Nephron progenitor cell (in vitro differentiated cells): ENCODE measurements at regions not wholly inside any gene's neighbourhood (a gene's known extent, or its start where the extent isn't known, plus 50 kb on each side); places are given as distances from the start of the nearest gene placed in this dataset.
"Not testable (repeated sequence)": the region's sequence is repeated elsewhere in the genome, so short reads cannot be mapped to it uniquely, and the experiment has no call there.

Source experiments
- DNase-seq: peaks from one replicate; pipeline ENCODE4 v3.0.0; 2021
- H3K27ac Mint-ChIP-seq: 2 replicates; pipeline ENCODE4 v1.8.0; 2021; ENCODE audit warnings: mild to moderate bottlenecking, moderate library complexity, mixed read lengths
- H3K27me3 Mint-ChIP-seq: 2 replicates; pipeline ENCODE4 v1.8.0; 2021; ENCODE audit warnings: mild to moderate bottlenecking, low read depth, mixed read lengths; ENCODE audit not compliant: poor library complexity
- H3K36me3 Mint-ChIP-seq: 2 replicates; pipeline ENCODE4 v1.8.0; 2021; ENCODE audit warnings: low read depth, mixed read lengths
- H3K4me1 Mint-ChIP-seq: 2 replicates; pipeline ENCODE4 v1.8.0; 2021; ENCODE audit warnings: mixed read lengths
- H3K4me3 Mint-ChIP-seq: 2 replicates; pipeline ENCODE4 v1.8.0; 2021; ENCODE audit warnings: mild to moderate bottlenecking, moderate library complexity, mixed read lengths
- H3K9me3 Mint-ChIP-seq: 2 replicates; pipeline ENCODE4 v1.8.0; 2021; ENCODE audit warnings: mild to moderate bottlenecking, moderate library complexity, mixed read lengths
- TF ChIP-seq, protein P1 (sequence below): fragments of 200-600 bp; sonication (generic); IDR thresholded peaks from 2 replicates; pipeline ENCODE4 v1.5.0; 2021; ENCODE audit warnings: antibody characterized with exemption

DNA sequence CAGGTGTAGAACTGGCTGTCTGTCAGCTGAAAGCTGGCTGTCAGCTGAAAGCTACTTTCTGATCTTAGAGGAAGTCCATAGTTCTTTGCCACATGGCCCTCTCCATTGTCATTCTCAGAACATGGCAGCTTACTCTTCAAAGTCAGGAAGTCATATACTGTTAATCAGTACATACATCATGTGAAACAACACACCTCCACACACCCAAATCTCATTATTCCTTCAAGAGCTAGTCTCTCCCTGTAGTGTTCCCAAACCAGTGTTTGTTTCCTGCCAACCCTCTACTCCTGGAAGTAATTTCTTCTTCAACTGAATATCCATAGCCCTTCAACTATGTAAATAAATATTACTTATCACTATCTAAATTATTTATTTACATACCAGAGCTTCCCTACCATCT lies 58.9 kb downstream of the OR5AK2 start:
- Mint-ChIP-seq H3K27ac (no peak overlapping the region), H3K4me1 (no peaks in the 10 kb centered on the region), H3K9me3 (peaks cover 7% of the 10 kb centered on the region), H3K36me3 (no peaks in the 10 kb centered on the region), H3K4me3 (no peak overlapping the region), H3K27me3 (peaks cover 3% of the 10 kb centered on the region)
- TF ChIP-seq, protein P1, sequence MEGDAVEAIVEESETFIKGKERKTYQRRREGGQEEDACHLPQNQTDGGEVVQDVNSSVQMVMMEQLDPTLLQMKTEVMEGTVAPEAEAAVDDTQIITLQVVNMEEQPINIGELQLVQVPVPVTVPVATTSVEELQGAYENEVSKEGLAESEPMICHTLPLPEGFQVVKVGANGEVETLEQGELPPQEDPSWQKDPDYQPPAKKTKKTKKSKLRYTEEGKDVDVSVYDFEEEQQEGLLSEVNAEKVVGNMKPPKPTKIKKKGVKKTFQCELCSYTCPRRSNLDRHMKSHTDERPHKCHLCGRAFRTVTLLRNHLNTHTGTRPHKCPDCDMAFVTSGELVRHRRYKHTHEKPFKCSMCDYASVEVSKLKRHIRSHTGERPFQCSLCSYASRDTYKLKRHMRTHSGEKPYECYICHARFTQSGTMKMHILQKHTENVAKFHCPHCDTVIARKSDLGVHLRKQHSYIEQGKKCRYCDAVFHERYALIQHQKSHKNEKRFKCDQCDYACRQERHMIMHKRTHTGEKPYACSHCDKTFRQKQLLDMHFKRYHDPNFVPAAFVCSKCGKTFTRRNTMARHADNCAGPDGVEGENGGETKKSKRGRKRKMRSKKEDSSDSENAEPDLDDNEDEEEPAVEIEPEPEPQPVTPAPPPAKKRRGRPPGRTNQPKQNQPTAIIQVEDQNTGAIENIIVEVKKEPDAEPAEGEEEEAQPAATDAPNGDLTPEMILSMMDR, result no peak
- no peak for DNase-seq

DNA sequence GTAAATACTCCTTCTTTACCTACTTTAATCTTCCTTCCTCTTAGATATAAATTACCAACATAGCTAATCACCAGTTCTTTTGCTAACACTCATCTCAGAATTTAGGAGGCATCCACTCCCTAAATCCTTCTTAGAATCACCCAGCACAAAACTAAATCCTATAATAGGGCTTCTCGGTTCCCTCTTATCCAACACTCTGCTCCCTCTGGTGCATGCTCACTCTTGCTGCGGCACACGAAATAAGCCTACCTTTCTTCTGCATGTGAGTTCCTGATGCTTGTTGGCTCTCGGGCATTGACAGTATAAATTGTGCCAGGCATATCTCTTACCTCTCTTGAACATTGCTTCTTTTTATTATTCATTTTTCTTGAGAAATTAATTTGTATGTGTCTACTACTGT lies 61.0 kb downstream of the OR5AK2 start:
- Mint-ChIP-seq H3K27ac (no peak overlapping the region), H3K9me3 (peaks cover 4% of the 10 kb centered on the region), H3K36me3 (no peaks in the 10 kb centered on the region), H3K4me1 (no peaks in the 10 kb centered on the region), H3K27me3 (peaks cover 3% of the 10 kb centered on the region), H3K4me3 (no peak overlapping the region)
- TF ChIP-seq, protein P1, result no peak
- DNase-seq, result no peak

DNA sequence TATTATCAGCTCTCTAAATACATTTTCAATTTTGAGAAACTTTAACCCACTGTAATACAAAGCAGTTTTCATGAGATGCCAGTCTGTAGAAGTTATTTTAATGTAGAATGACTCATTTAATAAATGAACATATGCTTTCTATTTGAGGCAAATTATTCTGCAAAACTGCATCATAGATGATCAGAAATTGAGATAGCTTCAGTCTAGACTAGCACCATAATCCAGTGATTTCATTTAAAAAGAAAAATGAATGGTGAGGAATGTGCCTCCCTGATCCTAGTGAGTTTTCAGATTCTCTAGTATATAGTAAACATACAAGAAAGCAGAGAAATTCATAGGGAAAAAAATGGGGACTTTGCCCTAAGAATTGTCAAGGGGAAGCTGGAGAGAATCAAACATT lies 66.1 kb downstream of the OR5AK2 start:
- Mint-ChIP-seq H3K36me3 (no peaks in the 10 kb centered on the region), H3K4me3 (no peak overlapping the region), H3K4me1 (no peaks in the 10 kb centered on the region), H3K27me3 (peaks cover 4% of the 10 kb centered on the region), H3K9me3 (peaks cover 4% of the 10 kb centered on the region), H3K27ac (no peak overlapping the region)
- TF ChIP-seq, protein P1, result no peak
- DNase-seq, result no peak

DNA sequence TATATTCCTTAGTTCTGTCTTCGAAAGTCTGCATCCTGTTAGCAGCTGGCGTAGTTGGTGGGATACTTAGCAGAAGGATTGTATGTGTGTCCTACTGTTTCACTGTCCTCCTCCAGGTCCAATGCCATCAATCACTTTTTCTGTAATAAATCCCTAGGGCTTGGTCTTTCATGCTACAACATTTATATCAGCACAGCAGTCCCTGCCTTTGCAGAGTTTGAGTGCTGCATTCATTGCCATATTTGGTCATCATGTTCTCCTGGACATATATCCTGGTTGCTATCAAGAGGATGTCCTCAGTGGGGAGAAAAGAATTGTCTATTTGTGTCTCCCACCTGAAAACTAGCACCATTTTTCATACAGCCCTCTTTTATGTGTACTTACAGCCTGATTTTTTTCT lies 67.0 kb downstream of the OR5AK2 start:
- no peak for DNase-seq
- H3K9me3 Mint-ChIP-seq, result peaks cover 8% of the 10 kb centered on the region
- no peak overlapping the region for H3K27ac Mint-ChIP-seq
- TF ChIP-seq, protein P1, result no peak
- H3K4me3 Mint-ChIP-seq, result no peak overlapping the region
- no peaks in the 10 kb centered on the region for H3K36me3 Mint-ChIP-seq
- no peaks in the 10 kb centered on the region for H3K4me1 Mint-ChIP-seq
- H3K27me3 Mint-ChIP-seq, result peaks cover 4% of the 10 kb centered on the region

DNA sequence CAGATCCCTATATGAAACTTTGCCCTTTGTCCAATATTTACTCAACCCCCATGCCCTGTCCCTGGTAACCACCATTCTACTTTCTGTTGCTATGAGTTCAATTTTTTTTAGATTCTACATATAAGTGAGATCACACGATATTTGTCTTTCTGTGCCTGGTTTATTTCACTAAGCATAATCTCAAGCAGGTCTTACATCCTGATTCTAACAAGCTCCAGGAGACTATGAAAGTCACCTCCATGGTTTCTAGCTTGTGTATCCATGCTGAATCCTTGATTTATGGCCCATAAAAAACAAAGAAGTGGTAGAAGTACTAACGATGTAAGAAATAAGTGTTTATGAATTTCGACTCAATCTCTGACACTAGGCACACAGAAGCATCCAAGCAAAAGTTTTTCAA lies 68.0 kb downstream of the OR5AK2 start:
- H3K36me3 Mint-ChIP-seq, result no peaks in the 10 kb centered on the region
- peaks cover 18% of the 10 kb centered on the region for H3K9me3 Mint-ChIP-seq
- no peak overlapping the region for H3K4me3 Mint-ChIP-seq
- H3K4me1 Mint-ChIP-seq, result no peaks in the 10 kb centered on the region
- peaks cover 4% of the 10 kb centered on the region for H3K27me3 Mint-ChIP-seq
- no peak for DNase-seq
- TF ChIP-seq, protein P1, result no peak
- H3K27ac Mint-ChIP-seq, result no peak overlapping the region

DNA sequence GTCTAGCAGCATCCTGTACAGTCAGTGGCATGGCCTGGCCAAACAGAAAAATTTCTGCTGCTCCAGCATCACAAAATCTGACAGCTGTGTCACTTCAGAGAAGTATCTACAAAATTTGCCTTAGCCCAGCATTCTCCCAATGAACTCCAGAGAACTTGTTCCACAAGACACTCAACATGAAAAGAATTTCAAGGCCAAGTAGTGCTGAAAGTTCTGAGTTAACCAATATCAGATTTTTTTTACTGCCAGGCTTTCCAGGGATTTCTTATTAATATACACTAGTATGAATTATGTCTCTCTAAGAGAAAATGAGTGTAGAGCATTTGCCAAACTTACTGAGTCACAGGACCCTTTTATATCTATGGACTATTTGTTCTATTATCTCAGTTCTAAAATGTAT lies 68.8 kb downstream of the OR5AK2 start:
- H3K27me3 Mint-ChIP-seq, result peaks cover 4% of the 10 kb centered on the region
- no peak overlapping the region for H3K27ac Mint-ChIP-seq
- no peaks in the 10 kb centered on the region for H3K36me3 Mint-ChIP-seq
- H3K9me3 Mint-ChIP-seq, result peaks cover 23% of the 10 kb centered on the region
- no peak for DNase-seq
- no peaks in the 10 kb centered on the region for H3K4me1 Mint-ChIP-seq
- no peak overlapping the region for H3K4me3 Mint-ChIP-seq
- TF ChIP-seq, protein P1, result no peak

DNA sequence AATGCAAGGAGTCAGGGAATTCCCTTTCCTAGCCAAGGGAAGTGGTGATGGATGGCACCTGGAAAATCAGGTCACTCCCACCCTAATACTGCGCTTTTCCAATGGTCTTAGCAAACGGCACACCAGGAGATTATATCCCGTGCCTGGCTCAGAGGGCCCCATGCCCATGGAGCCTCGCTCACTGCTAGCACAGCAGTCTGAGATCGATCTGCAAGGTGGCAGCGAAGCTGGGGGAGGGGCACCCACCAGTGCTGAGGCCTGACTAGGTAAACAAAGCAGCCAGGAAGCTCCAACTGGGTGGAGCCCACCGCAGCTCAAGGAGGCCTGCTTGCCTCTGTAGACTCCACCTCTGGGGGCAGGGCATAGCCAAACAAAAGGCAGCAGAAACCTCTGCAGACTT lies 74.2 kb downstream of the OR5AK2 start:
- H3K4me3 Mint-ChIP-seq, DNase-seq, H3K4me1 Mint-ChIP-seq, H3K27me3 Mint-ChIP-seq, H3K27ac Mint-ChIP-seq, H3K36me3 Mint-ChIP-seq: not testable (repeated sequence)
- peaks cover 47% of the 10 kb centered on the region for H3K9me3 Mint-ChIP-seq
